Dedifferentiated amniotic fluid mesenchymal stem cell (primary cell): ENCODE measurements at regions not wholly inside any gene's neighbourhood (a gene's known extent, or its start where the extent isn't known, plus 50 kb on each side); places are given as distances from the start of the nearest gene placed in this dataset.
"Not testable (repeated sequence)": the region's sequence is repeated elsewhere in the genome, so short reads cannot be mapped to it uniquely, and the experiment has no call there.

ENCODE experiments used
- DNase-seq: peaks from one replicate; pipeline ENCODE4 v3.0.0-alpha.2; 2016; ENCODE audit errors: extremely low spot score

DNA sequence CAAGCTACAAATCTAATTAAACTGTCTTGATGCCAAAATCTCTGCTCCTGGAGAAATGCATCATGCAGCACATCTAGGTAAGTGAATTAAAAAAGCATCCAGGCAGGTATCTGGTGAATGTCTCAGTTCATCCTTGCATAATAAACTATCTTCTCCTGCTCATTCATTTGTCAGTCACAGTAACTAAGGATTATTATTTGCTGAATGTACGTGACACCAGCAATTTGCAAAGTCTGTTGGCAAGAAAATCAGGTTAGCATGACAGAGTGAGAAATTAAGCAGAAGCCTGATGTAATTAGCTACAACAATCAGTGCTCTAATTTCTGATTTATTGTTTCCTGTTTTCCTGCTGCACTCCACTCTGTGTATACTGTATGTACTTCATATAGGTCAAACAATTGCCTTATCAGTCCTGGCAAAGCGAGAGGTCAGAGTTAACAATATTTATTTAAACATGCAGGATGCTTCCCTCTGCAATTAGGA is 213.6 kb downstream of the FBXO8 start:
- no peak for DNase-seq

DNA sequence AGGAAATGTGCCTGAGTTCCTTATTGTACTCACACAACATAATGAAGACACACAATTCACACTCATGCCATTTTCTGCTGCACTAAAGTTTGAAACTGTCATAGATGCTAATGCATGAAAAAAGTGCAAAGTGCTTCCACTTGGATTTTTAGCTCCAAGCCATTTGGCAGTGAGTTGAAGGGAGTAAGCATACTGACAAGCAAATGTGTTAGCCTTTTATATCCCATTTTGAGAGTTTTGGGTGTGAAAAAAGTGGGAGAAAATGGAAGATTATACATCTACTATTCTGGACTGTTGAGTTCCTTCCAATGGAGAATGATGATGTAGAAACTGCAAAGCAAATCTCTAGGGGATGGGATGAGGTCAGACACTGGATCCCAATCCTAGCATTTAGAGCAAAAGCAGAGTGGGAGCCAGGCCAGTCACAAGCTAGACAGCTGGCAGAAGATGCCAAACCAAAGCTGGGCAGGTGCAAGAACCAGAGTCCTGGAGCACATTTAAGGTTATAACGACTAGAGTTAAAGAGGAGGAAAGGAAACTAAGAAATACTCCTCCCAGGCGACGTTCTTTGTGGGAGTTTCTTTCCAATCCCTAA is 216.8 kb downstream of the FBXO8 start:
- DNase-seq: no peak

- DNase-seq: no peak
Observed at GRCh38 chr4:174062831-174063230, 220.6 kb downstream of the FBXO8 start.

DNA sequence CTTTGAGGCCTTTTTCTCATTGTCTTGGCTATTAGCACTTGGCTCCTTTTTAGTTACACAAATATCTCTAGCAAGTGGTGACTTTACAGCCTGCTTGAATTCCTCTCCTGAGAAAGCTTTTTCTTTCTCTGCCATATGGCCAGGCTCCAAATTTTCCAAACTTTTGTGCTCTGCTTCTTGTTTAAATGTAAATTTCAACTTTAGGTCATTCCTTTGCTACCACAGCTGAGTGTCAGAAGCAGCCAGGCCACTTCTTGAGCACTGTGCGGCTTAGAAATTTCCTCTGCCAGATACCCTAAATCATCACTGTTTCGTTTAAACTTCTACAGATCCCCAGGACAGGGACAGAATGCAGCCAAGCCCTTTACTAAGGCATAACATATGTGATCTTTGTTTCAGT is 222.4 kb downstream of the FBXO8 start:
- DNase-seq: no peak

DNA sequence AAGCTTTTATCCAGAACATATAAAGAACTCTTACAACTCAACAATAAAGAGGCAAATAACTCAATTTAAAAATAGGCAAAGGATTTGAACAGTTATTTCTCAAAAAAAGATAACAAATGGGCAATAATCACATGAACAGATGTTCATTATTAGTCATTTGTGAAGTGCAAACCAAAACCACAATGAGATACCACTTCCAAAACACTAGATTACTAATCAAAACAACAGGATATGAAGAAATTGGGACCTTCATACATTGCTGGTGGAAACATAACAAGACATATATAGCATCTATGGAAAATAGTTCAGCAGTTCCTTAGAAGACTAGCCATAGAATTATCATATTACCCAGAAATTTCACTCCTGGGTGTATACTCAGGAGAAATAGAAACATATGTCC is 224.6 kb downstream of the FBXO8 start:
- no peak for DNase-seq

GRCh38 chr4:174056959-174057358 is 226.5 kb downstream of the FBXO8 start:
- no peak for DNase-seq

DNA sequence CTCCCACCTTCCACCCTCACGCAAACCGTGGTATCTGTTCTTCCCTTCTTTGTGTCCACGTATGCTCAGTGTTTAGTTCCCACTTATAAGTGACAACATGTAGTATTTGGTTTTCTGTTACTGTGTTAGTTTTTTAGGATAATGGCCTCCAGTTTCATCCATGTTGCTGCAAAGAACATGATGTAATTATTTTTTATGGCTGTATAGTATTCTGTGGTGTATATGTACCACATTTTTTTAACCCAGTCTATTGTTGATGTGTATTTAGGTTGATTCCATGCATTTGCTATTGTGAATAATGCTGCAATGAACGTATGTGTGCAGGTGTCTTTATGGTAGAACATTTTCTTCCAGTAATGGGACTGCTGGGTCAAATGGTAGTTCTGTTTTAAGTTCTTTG is 228.1 kb downstream of the FBXO8 start:
- no peak for DNase-seq

GRCh38 chr4:174053895-174054294 is 229.6 kb downstream of the FBXO8 start:
- no peak for DNase-seq

DNA sequence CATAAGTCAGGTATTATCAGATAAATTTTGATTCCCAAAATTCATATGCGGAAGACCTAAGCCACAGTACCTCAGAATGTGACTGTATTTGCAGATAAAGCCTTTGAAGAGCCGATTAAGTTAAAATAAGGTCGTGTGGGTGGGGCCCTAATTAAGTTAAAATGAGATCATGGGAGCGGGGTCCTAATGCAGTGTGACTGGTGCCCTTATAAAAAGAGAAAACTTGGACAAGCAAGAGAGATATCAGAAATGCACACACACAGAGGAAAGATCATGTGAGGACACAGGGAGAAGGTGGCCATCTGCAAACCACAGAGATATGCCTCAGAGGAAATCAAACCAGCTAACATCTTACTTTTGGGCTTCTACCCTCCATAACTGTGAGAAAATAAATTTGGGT is 236.1 kb downstream of the FBXO8 start:
- DNase-seq: no peak

- DNase-seq: not testable (repeated sequence)
Observed at GRCh38 chr4:174045829-174046228, 237.6 kb downstream of the FBXO8 start.

DNA sequence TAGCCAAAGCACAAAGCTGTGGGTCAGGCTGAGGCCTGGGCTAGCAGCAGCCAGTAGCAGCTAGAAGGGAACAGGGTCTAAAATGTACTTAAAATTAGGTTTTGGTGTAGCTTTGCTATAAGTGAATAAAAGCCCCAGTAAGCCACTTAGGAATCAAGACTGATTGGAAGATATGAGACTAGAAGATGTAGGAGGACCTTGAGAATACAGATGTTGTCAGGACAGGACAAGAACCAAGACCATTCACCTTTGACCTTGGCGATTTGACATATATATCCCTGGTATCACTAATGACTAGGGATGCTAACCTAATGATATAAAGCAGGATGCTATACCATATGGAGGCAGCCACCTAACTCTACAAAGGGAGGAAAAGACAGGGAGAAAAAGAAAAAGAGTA is 238.1 kb downstream of the FBXO8 start:
- DNase-seq: no peak

DNA sequence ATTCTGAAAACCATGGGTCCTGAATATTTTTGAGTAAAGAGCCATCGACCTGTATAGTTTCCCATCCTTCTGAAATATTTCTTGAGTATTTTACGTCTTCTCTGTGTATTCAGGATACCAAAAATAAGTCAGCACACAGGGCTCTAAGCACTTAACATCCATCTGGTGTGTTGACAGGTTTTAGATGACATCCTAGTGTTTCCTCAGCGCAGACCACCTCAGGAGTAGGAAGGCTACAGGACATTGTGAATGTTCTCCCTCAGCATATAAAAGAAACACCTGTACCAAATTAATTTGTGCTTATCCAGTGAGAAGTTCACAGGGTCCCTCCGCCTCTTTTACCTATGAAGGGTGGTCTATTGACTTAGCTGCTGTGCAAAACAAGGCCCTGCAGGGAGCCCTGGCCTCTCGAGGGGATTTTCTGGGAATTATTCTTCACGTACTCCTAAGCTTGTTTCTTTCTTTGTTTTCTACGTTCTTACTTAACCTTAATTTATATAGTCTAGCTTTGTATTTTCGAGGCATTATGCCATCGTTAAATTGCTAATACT is 241.8 kb downstream of the FBXO8 start:
- no peak for DNase-seq

GRCh38 chr4:174040287-174040686 is 243.2 kb downstream of the FBXO8 start:
- no peak for DNase-seq

GRCh38 chr4:174038481-174038880 is 245.0 kb downstream of the FBXO8 start:
- DNase-seq: no peak

DNA sequence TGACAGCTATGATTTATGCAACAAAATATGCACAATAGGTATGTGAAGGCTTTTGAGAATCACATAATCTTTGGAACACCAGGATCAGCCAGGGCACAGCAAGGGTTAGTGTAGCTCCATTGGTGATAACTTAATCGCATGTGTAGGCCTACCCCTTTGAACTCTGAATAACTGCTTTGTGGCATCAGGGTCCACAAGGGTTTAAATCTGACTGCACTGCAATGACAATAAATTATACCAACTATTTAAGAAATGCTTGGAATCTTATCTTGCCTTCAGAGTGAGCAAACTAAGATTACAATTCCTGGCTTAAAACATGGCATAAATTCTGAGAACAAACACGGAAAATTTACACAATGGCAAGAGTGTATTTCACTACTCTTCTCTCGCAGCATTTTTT is 245.8 kb downstream of the FBXO8 start:
- DNase-seq: no peak

DNA sequence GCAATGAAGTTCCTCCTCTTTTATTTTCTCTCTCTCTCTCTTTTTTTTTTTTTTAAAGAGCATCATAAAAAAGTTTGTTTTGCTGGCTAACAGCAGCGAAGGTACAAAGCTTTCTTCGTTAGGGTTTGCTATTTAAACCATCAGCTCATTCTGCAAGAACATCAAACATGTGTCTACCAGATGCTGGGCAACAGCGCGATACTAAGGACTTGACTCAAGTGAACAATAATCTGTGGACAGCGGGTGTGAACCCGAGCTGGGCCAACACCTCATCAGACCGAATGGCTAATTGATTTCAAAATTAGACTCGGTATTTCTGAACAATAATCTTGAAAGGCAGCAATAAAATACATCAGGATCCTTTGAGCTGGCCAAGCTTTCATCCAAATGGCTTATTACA is 246.4 kb downstream of the FBXO8 start:
- DNase-seq: no peak

GRCh38 chr4:174036576-174036975 is 246.9 kb downstream of the FBXO8 start:
- no peak for DNase-seq

GRCh38 chr4:174036111-174036510 is 247.4 kb downstream of the FBXO8 start:
- no peak for DNase-seq

- DNase-seq: no peak
Observed at GRCh38 chr4:174023641-174024040, 259.8 kb downstream of the FBXO8 start.

GRCh38 chr4:174018236-174018635 is 265.2 kb downstream of the FBXO8 start:
- no peak for DNase-seq

GRCh38 chr4:174016251-174016650 is 267.2 kb downstream of the FBXO8 start:
- no peak for DNase-seq

- DNase-seq: no peak
Observed at GRCh38 chr4:174012886-174013259, 270.6 kb downstream of the FBXO8 start.

DNA sequence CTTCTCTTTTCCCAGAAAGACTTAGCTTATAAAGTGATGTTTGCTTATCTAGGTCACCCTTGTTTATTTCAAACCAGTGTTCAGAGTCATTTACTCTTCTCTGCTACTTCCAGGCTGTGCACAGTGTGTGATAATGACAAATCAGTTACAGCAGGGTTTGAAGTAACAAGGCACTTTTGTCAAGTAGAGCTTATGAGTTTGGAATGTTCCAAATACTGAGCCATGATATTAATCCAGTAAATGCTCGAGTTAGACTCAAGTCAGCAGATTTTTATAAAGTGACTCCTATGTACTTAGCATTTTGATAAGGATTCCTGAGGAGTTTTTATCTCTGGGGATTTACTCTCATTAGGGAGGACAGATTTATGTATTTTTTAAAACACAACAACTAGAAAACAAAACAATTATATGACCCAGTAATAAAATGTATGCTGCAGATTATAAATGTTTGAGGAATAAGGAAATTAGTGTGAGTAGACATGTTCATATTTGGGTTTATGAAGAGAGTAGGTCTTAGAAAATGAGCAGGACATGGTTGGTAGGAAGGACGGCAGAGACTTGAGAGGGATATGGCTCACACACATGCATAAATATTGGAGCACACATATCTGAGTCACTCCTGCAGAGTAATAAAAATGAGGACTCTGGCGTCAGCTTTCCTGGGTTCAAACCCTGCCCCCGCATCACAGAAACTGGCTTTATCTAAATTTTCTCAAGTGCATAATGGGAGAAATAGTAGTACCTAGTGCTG is 271.2 kb downstream of the FBXO8 start:
- DNase-seq: no peak
